NB4 (cell line): ENCODE measurements at regions not wholly inside any gene's neighbourhood (a gene's known extent, or its start where the extent isn't known, plus 50 kb on each side); places are given as distances from the start of the nearest gene placed in this dataset.

Experiments used
- POLR2A ChIP-seq: IDR thresholded peaks from 2 replicates; pipeline ENCODE4 v1.6.1; 2011; ENCODE audit warnings: mild to moderate bottlenecking; ENCODE audit not compliant: insufficient read length; ENCODE audit errors: extremely low read depth
- TF ChIP-seq, protein P1 (sequence below): IDR thresholded peaks from one replicate; pipeline ENCODE4 v1.5.1; 2012; ENCODE audit warnings: low read depth, low read length

DNA sequence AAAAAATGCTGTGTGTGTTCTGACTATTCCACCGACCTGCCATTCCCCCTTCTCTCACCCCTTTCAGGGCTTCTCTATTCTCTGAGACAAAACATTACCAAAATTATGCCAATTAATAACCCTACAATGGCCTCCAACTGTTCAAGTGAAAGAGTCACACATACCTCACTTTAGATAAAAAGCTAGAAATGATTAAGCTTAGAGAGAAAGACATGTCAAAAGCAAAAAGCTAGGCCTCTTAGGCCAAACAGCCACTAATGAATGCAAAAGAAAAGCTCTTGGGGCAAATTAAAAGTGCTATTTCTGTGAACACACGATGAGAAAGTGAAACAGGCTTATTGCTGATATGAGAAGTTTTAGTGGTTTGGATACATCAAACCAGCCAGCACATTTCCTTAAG, 279.6 kb upstream of the GRAMD2B start:
- TF ChIP-seq, protein P1, sequence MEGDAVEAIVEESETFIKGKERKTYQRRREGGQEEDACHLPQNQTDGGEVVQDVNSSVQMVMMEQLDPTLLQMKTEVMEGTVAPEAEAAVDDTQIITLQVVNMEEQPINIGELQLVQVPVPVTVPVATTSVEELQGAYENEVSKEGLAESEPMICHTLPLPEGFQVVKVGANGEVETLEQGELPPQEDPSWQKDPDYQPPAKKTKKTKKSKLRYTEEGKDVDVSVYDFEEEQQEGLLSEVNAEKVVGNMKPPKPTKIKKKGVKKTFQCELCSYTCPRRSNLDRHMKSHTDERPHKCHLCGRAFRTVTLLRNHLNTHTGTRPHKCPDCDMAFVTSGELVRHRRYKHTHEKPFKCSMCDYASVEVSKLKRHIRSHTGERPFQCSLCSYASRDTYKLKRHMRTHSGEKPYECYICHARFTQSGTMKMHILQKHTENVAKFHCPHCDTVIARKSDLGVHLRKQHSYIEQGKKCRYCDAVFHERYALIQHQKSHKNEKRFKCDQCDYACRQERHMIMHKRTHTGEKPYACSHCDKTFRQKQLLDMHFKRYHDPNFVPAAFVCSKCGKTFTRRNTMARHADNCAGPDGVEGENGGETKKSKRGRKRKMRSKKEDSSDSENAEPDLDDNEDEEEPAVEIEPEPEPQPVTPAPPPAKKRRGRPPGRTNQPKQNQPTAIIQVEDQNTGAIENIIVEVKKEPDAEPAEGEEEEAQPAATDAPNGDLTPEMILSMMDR: no peak
- TF ChIP-seq POLR2A: no peak
